ENCODE measurements at regions not wholly inside any gene's neighbourhood (a gene's known extent, or its start where the extent isn't known, plus 50 kb on each side); places are given as distances from the start of the nearest gene placed in this dataset.

GRCh38 chr7:15778191-15778590, 91.7 kb upstream of the MEOX2 start:
- Histone ChIP-seq H3K27ac (no peak overlapping the region), H3K27me3 (no peaks in the 10 kb centered on the region), H3K4me3 (no peak overlapping the region), H3K9me3 (no peaks in the 10 kb centered on the region), H3K36me3 (no peaks in the 10 kb centered on the region), H3K4me1 (no peaks in the 10 kb centered on the region)
- intact Hi-C loops (cut with DNase I; ENCODE audit: low total_unique reads) = no loop called here
- no peak for DNase-seq
- no peak for TF ChIP-seq CTCF (IDR thresholded peaks at IDR 0.05)

- H3K4me1 ChIP-seq = no peaks in the 10 kb centered on the region
- TF ChIP-seq CTCF (IDR thresholded peaks at IDR 0.05) = no peak
- DNase-seq = no peak
- H3K4me3 ChIP-seq = no peak overlapping the region
- H3K27ac ChIP-seq = no peak overlapping the region
- no peaks in the 10 kb centered on the region for H3K36me3 ChIP-seq
- no peaks in the 10 kb centered on the region for H3K9me3 ChIP-seq
- intact Hi-C loops (cut with DNase I; ENCODE audit: low total_unique reads) = no loop called here
- no peaks in the 10 kb centered on the region for H3K27me3 ChIP-seq
Measured at GRCh38 chr7:15765753-15766152, 79.3 kb upstream of the MEOX2 start.

GRCh38 chr7:15764851-15765382, 78.4 kb upstream of the MEOX2 start:
- TF ChIP-seq CTCF (IDR thresholded peaks at IDR 0.05) = no peak
- no peaks in the 10 kb centered on the region for H3K4me1 ChIP-seq
- no peaks in the 10 kb centered on the region for H3K36me3 ChIP-seq
- DNase-seq = no peak
- H3K27ac ChIP-seq = no peak overlapping the region
- no peak overlapping the region for H3K4me3 ChIP-seq
- H3K27me3 ChIP-seq = no peaks in the 10 kb centered on the region
- intact Hi-C loops (cut with DNase I; ENCODE audit: low total_unique reads) = no loop called here
- no peaks in the 10 kb centered on the region for H3K9me3 ChIP-seq

GRCh38 chr7:15764010-15764409, 77.5 kb upstream of the MEOX2 start:
- Histone ChIP-seq H3K27ac (no peak overlapping the region), H3K4me3 (no peak overlapping the region), H3K4me1 (no peaks in the 10 kb centered on the region), H3K9me3 (no peaks in the 10 kb centered on the region), H3K27me3 (no peaks in the 10 kb centered on the region), H3K36me3 (no peaks in the 10 kb centered on the region)
- intact Hi-C loops (cut with DNase I; ENCODE audit: low total_unique reads) = no loop called here
- DNase-seq = no peak
- TF ChIP-seq CTCF (IDR thresholded peaks at IDR 0.05) = no peak

GRCh38 chr7:15757041-15758000, 70.8 kb upstream of the MEOX2 start:
- Histone ChIP-seq H3K9me3 (no peaks in the 10 kb centered on the region), H3K27ac (peak overlapping the region in 1 of 2 donors; percentile 16), H3K36me3 (no peaks in the 10 kb centered on the region), H3K4me3 (no peak overlapping the region), H3K4me1 (peaks cover 0 to 20% (median 5%) of the 10 kb centered on the region in 4 donors), H3K27me3 (no peaks in the 10 kb centered on the region)
- no peak for DNase-seq
- intact Hi-C loops (cut with DNase I; ENCODE audit: low total_unique reads) = no loop called here
- TF ChIP-seq CTCF (IDR thresholded peaks at IDR 0.05) = no peak

Data from tibial artery (tissue), 4 donors.